Chondrocyte (in vitro differentiated cells): ENCODE measurements at regions not wholly inside any gene's neighbourhood (a gene's known extent, or its start where the extent isn't known, plus 50 kb on each side); places are given as distances from the start of the nearest gene placed in this dataset.

Experiments used
- DNase-seq: peaks from one replicate; pipeline ENCODE4 v3.0.0; 2021; ENCODE audit warnings: mixed read lengths, low spot score
- H3K27ac Mint-ChIP-seq: one replicate; pipeline ENCODE4 v1.8.0; 2021; ENCODE audit warnings: mild to moderate bottlenecking, moderate library complexity, mixed read lengths; ENCODE audit not compliant: unreplicated experiment
- H3K27me3 Mint-ChIP-seq: 2 replicates; pipeline ENCODE4 v1.8.0; 2021; ENCODE audit warnings: low read depth, mixed read lengths
- H3K36me3 Mint-ChIP-seq: 2 replicates; pipeline ENCODE4 v1.8.0; 2021; ENCODE audit warnings: low read depth, mixed read lengths
- H3K4me1 Mint-ChIP-seq: 2 replicates; pipeline ENCODE4 v1.8.0; 2021; ENCODE audit warnings: low read depth, mild to moderate bottlenecking, mixed read lengths
- H3K4me3 Mint-ChIP-seq: one replicate; pipeline ENCODE4 v1.8.0; 2021; ENCODE audit warnings: mild to moderate bottlenecking, moderate library complexity, mixed read lengths; ENCODE audit not compliant: unreplicated experiment
- H3K9me3 Mint-ChIP-seq: 2 replicates; pipeline ENCODE4 v1.8.0; 2021; ENCODE audit warnings: low read depth, mixed read lengths
- CTCF ChIP-seq: fragments of 200-600 bp; sonication (generic); IDR thresholded peaks from 2 replicates; pipeline ENCODE4 v1.5.0; 2021; ENCODE audit warnings: antibody characterized with exemption, mild to moderate bottlenecking, moderate library complexity

GRCh38 chr1:37134599-37134998, 100.3 kb upstream of the GRIK3 start:
- peaks cover 10% of the 10 kb centered on the region for H3K27me3 Mint-ChIP-seq
- H3K9me3 Mint-ChIP-seq = no peaks in the 10 kb centered on the region

DNA sequence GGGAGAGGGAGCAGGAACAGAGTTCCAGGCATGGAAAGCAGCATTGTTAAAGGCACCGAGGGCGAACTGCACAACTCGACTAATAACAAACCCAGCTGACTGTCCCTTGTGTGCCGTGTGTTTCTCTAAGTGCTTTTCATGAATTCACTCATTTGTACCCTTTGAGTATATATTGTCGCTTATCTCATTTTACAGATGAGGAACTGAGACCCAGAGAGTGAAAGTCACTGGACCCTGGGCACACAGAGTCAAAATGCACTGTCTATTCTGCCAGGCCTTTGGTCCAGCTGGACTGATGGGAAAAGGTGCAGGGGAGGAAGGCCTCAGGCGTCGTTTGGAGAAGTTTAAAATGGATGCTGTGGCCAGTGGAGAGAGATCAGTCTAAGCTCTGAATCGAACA, 100.7 kb upstream of the GRIK3 start:
- Mint-ChIP-seq H3K27me3 (peaks cover 10% of the 10 kb centered on the region), H3K36me3 (no peaks in the 10 kb centered on the region), H3K9me3 (no peaks in the 10 kb centered on the region), H3K4me3 (no peak overlapping the region), H3K4me1 (no peaks in the 10 kb centered on the region), H3K27ac (no peak overlapping the region)
- no peak for TF ChIP-seq CTCF
- DNase-seq = no peak

More at GRCh38 chr1:37134599-37134998, 100.3 kb upstream of the GRIK3 start:
- DNase-seq = no peak
- H3K4me3 Mint-ChIP-seq = no peak overlapping the region
- H3K27ac Mint-ChIP-seq = no peak overlapping the region
- no peak for TF ChIP-seq CTCF
- no peaks in the 10 kb centered on the region for H3K36me3 Mint-ChIP-seq
- no peaks in the 10 kb centered on the region for H3K4me1 Mint-ChIP-seq

- Mint-ChIP-seq H3K27ac (no peak overlapping the region), H3K27me3 (peaks cover 8% of the 10 kb centered on the region), H3K4me3 (no peak overlapping the region), H3K4me1 (no peaks in the 10 kb centered on the region), H3K9me3 (no peaks in the 10 kb centered on the region), H3K36me3 (no peaks in the 10 kb centered on the region)
- no peak for DNase-seq
- TF ChIP-seq CTCF = no peak
Measured at GRCh38 chr1:37137014-37137413, 102.7 kb upstream of the GRIK3 start.

GRCh38 chr1:37137601-37138000, 103.3 kb upstream of the GRIK3 start:
- H3K27ac Mint-ChIP-seq = no peak overlapping the region
- H3K9me3 Mint-ChIP-seq = no peaks in the 10 kb centered on the region
- H3K4me3 Mint-ChIP-seq = no peak overlapping the region
- DNase-seq = no peak
- no peaks in the 10 kb centered on the region for H3K4me1 Mint-ChIP-seq
- no peak for TF ChIP-seq CTCF
- H3K27me3 Mint-ChIP-seq = peaks cover 10% of the 10 kb centered on the region
- H3K36me3 Mint-ChIP-seq = no peaks in the 10 kb centered on the region

DNA sequence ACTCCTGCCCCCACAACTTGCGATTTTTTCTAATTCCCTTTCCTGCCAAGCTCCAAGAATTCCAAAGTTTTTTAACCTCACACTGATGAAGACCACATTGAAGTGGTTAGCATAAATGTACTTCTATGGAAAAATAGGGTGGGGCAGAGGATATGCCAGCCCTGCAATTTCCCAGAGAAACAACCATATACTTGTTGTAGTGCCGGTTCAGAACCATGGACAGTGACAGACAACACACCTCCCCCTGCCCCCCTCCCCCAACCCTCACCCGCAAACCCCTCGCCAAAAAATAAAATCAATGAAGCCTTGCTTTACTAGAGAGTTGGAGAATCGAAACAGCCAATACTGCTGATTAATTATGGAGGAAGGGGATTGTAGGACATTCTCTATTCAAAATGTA, 109.5 kb upstream of the GRIK3 start:
- no peak for TF ChIP-seq CTCF
- H3K36me3 Mint-ChIP-seq = no peaks in the 10 kb centered on the region
- H3K27me3 Mint-ChIP-seq = peaks cover 2% of the 10 kb centered on the region
- no peak overlapping the region for H3K4me3 Mint-ChIP-seq
- no peak for DNase-seq
- H3K9me3 Mint-ChIP-seq = no peaks in the 10 kb centered on the region
- H3K4me1 Mint-ChIP-seq = no peaks in the 10 kb centered on the region
- no peak overlapping the region for H3K27ac Mint-ChIP-seq
